WERI-Rb-1 (cell line): ENCODE measurements at regions not wholly inside any gene's neighbourhood (a gene's known extent, or its start where the extent isn't known, plus 50 kb on each side); places are given as distances from the start of the nearest gene placed in this dataset.

Source experiments
- DNase-seq: peaks from one replicate; pipeline ENCODE4 v3.0.0-alpha.2; 2020
- H3K27ac ChIP-seq: fragments of 250-450 bp; sonication (Bioruptor Pico); 2 replicates; pipeline ENCODE4 v1.5.1; 2020; ENCODE audit warnings: mild to moderate bottlenecking, moderate library complexity
- H3K27me3 ChIP-seq: fragments of 250-450 bp; sonication (Bioruptor Pico); 2 replicates; pipeline ENCODE4 v1.5.1; 2021; ENCODE audit warnings: mild to moderate bottlenecking, low read depth, moderate library complexity; ENCODE audit not compliant: insufficient read depth, severe bottlenecking
- H3K36me3 ChIP-seq: fragments of 250-450 bp; sonication (Bioruptor Pico); 2 replicates; pipeline ENCODE4 v1.5.1; 2020; ENCODE audit warnings: mild to moderate bottlenecking, moderate library complexity
- H3K4me3 ChIP-seq: 2 replicates; pipeline ENCODE4 v1.5.1; 2011; ENCODE audit warnings: low read depth, mild to moderate bottlenecking, control low read depth, low read length
- H3K9me3 ChIP-seq: fragments of 250-450 bp; sonication (Bioruptor Pico); 2 replicates; pipeline ENCODE4 v1.5.1; 2021; ENCODE audit warnings: mild to moderate bottlenecking, moderate library complexity; ENCODE audit not compliant: severe bottlenecking
- CTCF ChIP-seq: IDR thresholded peaks from 2 replicates; pipeline ENCODE4 v1.5.1; 2011; ENCODE audit warnings: low read depth, mild to moderate bottlenecking, control low read depth, inconsistent platforms, low read length

DNA sequence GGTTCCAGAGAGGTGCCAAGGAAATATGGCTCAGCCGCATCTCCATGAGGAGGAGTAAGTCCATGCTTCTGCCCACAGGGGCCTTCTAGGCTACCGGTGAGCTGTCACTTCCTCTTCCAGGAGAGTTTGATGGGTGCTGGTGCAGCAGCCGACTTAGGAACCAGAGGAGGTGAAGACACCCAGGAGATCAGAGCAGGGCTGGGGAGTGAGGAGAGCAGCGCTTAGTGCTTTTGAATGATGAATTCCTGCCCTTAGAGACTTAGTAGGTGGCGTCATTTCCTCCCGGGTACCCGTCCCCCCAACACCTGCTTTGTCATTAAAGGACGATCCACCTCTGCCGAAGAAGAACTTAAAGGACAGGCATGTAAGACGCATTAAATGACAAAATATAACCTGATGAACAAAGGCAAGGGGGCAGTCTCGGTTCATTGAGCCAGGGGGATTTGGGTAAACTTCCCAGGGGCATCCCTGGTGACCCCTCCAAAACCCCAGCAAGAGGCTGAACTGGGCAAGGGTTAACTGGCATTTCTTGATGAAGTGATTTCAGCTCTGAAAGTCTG lies 67.6 kb downstream of the HES1 start:
- no peaks in the 10 kb centered on the region for H3K9me3 ChIP-seq
- DNase-seq = no peak
- no peak overlapping the region for H3K27ac ChIP-seq
- no peak overlapping the region for H3K4me3 ChIP-seq
- H3K36me3 ChIP-seq = no peaks in the 10 kb centered on the region
- no peaks in the 10 kb centered on the region for H3K27me3 ChIP-seq
- TF ChIP-seq CTCF = no peak

DNA sequence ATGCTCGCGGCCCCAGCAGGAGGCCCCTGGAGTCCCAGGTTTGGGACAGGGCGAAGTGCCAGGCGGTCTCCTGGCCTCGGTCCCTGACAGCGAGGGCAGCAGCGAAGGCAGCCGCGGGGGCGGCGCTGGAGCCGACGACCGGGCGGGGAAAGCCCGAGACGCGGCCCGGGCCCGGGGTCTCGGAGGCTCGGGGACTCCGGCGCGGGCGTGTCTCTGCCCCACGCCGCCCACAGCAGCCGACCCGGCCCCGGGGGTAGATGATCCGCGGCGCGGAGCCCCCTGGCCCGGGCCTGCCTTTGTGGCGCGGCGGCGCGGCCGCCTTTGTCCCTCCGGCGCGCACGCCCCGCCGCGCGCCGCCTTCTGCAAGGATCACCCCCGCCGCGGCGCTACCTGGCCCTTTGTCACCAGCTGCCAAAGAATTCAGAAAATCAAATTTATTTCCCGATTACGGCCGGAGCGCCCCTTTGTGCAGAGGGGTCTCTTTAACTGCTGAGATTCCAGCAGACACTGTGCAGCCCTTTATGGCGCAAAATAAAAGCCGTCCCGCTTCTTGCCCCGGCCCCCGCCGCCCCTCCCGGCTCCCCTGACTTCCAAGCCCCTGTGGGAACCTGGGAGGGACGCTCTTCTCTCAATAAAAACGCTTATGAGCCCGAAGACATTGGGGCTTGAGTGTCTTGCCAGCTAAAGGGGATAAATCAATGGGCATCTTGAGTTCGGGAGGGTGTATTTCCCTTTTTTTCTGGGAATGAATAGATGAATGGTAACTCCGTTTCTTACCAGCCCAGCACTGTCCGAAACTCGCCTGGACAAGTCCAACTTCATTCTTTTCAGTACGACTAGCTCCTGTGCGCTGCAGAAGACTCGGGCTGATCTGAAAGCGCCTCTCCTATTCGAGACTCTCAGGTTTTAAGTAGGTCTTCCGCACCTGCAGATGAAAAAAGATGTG lies 68.4 kb downstream of the HES1 start:
- no peaks in the 10 kb centered on the region for H3K36me3 ChIP-seq
- TF ChIP-seq CTCF = no peak
- no peak for DNase-seq
- no peak overlapping the region for H3K27ac ChIP-seq
- H3K9me3 ChIP-seq = no peaks in the 10 kb centered on the region
- no peak overlapping the region for H3K4me3 ChIP-seq
- no peaks in the 10 kb centered on the region for H3K27me3 ChIP-seq

GRCh38 chr3:194205675-194206133 lies 69.8 kb downstream of the HES1 start:
- no peaks in the 10 kb centered on the region for H3K36me3 ChIP-seq
- no peak overlapping the region for H3K4me3 ChIP-seq
- no peaks in the 10 kb centered on the region for H3K9me3 ChIP-seq
- no peak for DNase-seq
- H3K27ac ChIP-seq = no peak overlapping the region
- H3K27me3 ChIP-seq = no peaks in the 10 kb centered on the region
- TF ChIP-seq CTCF = no peak

DNA sequence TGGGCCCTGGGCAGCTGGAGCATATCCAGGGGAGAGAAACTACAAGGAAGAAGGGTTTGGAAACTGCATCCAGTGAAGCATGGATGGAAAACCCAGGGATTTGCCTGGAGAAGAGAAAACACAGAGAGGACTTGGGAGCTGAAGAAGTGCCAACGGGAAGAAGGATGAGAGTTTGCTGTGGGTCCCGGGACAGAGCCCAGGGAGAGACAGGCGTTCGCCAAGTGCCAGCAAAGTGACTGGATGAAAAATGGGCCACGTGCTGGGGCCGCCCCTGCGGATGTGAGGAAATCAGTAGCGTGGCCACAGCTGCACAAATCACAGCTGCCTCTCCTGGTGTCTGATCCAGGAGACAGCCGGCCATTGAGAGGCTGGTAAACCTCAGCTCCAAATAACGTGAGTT lies 70.4 kb downstream of the HES1 start:
- Histone ChIP-seq H3K27ac (no peak overlapping the region), H3K36me3 (no peaks in the 10 kb centered on the region), H3K4me3 (no peak overlapping the region), H3K27me3 (no peaks in the 10 kb centered on the region), H3K9me3 (no peaks in the 10 kb centered on the region)
- no peak for DNase-seq
- TF ChIP-seq CTCF = no peak

GRCh38 chr3:194208709-194209108 lies 72.8 kb downstream of the HES1 start:
- no peaks in the 10 kb centered on the region for H3K9me3 ChIP-seq
- DNase-seq = no peak
- TF ChIP-seq CTCF = no peak
- no peaks in the 10 kb centered on the region for H3K27me3 ChIP-seq
- H3K27ac ChIP-seq = no peak overlapping the region
- no peaks in the 10 kb centered on the region for H3K36me3 ChIP-seq
- no peak overlapping the region for H3K4me3 ChIP-seq
